Body of pancreas (tissue), 4 donors: ENCODE measurements at regions not wholly inside any gene's neighbourhood (a gene's known extent, or its start where the extent isn't known, plus 50 kb on each side); places are given as distances from the start of the nearest gene placed in this dataset.
A peak's percentile ranks its signal among the peaks of the same experiment; 100 is the strongest.

Source experiments
- ATAC-seq: fragments of 150-250 bp; one replicate; pipeline ENCODE4 v1.9.1; 2016
- DNase-seq, 4 donors: peaks; one replicate each; pipeline ENCODE4 v3.0.0-alpha.2; 2019
- H3K27ac ChIP-seq, 4 donors: fragments of 200-600 bp; sonication (generic); 1 replicate in 3 of 4; 2 replicates in 1 of 4; pipeline versions ENCODE4 v1.5.1 to v1.6.1; 2016 to 2019; ENCODE audit warnings: mild to moderate bottlenecking in 1 of 4, mixed read lengths in 1 of 4, moderate library complexity in 1 of 4
- H3K27me3 ChIP-seq, 2 donors: fragments of 200-600 bp; sonication (generic); one replicate each; pipeline ENCODE4 v1.6.0; 2016; ENCODE audit warnings: mild to moderate bottlenecking in 1 of 2
- H3K36me3 ChIP-seq, 2 donors: fragments of 200-600 bp; sonication (generic); replicated peaks in 1 of 2; 2 replicates each; pipeline ENCODE4 v1.5.1; 2016; ENCODE audit warnings: low read depth in 2 of 2; ENCODE audit not compliant: insufficient read depth in 1 of 2
- H3K4me1 ChIP-seq: fragments of 200-600 bp; sonication (generic); one replicate; pipeline ENCODE4 v1.6.0; 2016
- H3K4me3 ChIP-seq, 2 donors: fragments of 200-600 bp; sonication (generic); 1 replicate in 1 of 2; 2 replicates in 1 of 2; pipeline ENCODE4 v1.5.1; 2016 to 2019
- H3K9me3 ChIP-seq, 3 donors: fragments of 200-600 bp; sonication (generic); 1 replicate in 2 of 3; 2 replicates in 1 of 3; pipeline ENCODE4 v1.5.1; 2016
- POLR2A ChIP-seq, 3 donors: fragments of 450-650 bp; IDR thresholded peaks; one replicate each; pipeline ENCODE4 v1.6.1; 2016; ENCODE audit warnings: antibody characterized with exemption in 3 of 3, mild to moderate bottlenecking in 2 of 3
- WGBS, 2 donors: methylation state at CpG; one replicate each; pipeline ENCODE4 v1.1.5; 2017; 5-methylcytosine and 5-hydroxymethylcytosine counted together
- intact Hi-C: fragments of 100-400 bp; cut with DNase I; formaldehyde crosslinking; loops from one replicate; pipeline ENCODE4 v1.15.1; 2023
- TF ChIP-seq, protein P1 (sequence below), 7 experiments: fragments of 450-650 bp in 4 of 7; fragments of 200-600 bp in 3 of 7; sonication (generic) in 3 of 7; IDR thresholded peaks; one replicate each; pipeline ENCODE4 v1.5.1; 2016 to 2019; ENCODE audit warnings: antibody characterized with exemption in 7 of 7

DNA sequence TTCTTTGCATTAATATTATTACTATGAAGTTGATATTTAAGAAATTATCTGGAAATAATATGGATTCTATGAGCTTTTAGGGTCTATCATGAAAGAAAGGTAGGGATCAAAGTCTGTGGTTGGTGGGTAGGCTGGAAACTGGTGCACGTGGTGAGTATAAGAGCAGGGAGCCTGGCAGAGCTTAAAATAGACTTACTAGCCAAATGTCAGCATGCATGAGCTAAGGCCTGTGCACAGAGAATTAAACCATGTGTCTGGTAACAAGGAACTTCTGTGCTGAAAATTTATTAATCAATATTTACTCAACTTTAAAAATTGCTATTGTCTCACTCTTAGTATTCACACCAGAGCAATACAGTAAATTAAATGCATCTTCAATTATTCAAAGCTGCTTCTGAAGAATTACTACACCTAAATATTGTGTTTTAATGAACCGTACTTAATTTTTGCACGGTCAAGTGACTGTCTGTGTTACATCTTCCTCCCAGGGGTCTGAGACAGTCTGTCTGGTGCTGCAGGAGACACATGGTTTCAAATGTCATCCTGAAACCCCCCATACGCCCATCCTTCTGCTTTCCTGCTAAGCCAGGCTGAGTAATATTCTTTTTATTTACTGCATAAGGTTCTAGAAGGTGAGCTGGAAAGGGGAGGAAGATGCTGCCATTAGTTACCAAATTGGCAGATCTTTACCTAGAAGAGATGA is 161.0 kb upstream of the NLRP1 start:
- intact Hi-C loops = no loop called here
- DNase-seq (no peak), ATAC-seq (no peak)

DNA sequence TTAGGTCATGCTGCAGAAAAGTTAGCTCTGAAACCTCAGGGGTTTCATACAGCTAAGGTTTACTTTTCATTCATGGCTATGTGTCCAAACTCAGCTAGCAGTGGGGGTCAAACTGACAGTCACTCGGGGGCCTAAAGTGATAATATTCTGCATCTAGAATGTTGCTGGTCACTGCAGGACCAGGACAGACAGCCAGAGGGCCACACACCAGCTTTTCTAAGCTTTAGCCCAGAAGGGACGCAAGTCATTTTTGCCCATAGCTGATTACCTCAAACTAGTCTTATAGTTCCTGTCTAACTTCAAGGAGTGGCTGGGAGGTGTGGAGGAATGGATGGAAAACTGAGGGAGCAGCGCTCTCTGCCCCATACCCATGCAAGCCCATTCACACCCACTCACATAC is 163.0 kb upstream of the NLRP1 start:
- Histone ChIP-seq H3K36me3 (no peaks in the 10 kb centered on the region), H3K4me3 (no peak overlapping the region), H3K4me1 (no peaks in the 10 kb centered on the region), H3K9me3 (no peaks in the 10 kb centered on the region), H3K27ac (no peak overlapping the region), H3K27me3 (no peaks in the 10 kb centered on the region)
- ATAC-seq (no peak), DNase-seq (no peak)
- intact Hi-C loops = no loop called here
- TF ChIP-seq, protein P1, sequence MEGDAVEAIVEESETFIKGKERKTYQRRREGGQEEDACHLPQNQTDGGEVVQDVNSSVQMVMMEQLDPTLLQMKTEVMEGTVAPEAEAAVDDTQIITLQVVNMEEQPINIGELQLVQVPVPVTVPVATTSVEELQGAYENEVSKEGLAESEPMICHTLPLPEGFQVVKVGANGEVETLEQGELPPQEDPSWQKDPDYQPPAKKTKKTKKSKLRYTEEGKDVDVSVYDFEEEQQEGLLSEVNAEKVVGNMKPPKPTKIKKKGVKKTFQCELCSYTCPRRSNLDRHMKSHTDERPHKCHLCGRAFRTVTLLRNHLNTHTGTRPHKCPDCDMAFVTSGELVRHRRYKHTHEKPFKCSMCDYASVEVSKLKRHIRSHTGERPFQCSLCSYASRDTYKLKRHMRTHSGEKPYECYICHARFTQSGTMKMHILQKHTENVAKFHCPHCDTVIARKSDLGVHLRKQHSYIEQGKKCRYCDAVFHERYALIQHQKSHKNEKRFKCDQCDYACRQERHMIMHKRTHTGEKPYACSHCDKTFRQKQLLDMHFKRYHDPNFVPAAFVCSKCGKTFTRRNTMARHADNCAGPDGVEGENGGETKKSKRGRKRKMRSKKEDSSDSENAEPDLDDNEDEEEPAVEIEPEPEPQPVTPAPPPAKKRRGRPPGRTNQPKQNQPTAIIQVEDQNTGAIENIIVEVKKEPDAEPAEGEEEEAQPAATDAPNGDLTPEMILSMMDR (IDR thresholded peaks at IDR 0.05) = no peak
- WGBS, 2 donors = 84 to 85% methylated on average over 2 to 3 of the region's 3 CpGs

More for the DNA sequence above, 161.0 kb upstream of the NLRP1 start:
- Histone ChIP-seq H3K27me3 (no peaks in the 10 kb centered on the region), H3K4me1 (no peaks in the 10 kb centered on the region), H3K4me3 (no peak overlapping the region), H3K9me3 (no peaks in the 10 kb centered on the region), H3K36me3 (no peaks in the 10 kb centered on the region), H3K27ac (no peak overlapping the region)
- no peak for TF ChIP-seq POLR2A (IDR thresholded peaks at IDR 0.05)
- TF ChIP-seq, protein P1 (IDR thresholded peaks at IDR 0.05) = no peak
- WGBS, 2 donors = 61 to 65% methylated on average over 4 of the region's 4 CpGs

DNA sequence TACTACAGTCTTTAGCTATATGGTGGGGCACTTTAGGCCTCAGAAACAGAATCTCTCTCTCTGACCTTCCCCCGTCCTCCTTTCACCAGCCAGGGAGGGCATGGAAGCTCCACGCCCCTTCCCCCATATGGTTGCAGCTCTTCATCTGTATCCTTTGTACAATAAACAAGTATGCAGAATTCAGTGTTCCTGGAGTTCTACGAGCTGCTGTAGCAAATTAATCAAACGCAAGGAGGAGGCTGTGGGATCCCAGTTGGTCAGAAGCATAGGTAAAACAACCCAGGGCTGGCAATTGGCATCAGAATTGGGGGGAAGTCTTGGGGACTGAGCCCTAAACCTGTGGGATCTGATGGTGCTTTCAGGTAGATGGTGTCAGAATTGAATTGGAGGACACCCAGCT is 163.7 kb upstream of the NLRP1 start:
- no peak for TF ChIP-seq POLR2A (IDR thresholded peaks at IDR 0.05)
- TF ChIP-seq, protein P1 (IDR thresholded peaks at IDR 0.05) = no peak
- Histone ChIP-seq H3K27me3 (no peaks in the 10 kb centered on the region), H3K4me1 (no peaks in the 10 kb centered on the region), H3K36me3 (no peaks in the 10 kb centered on the region), H3K9me3 (no peaks in the 10 kb centered on the region), H3K27ac (no peak overlapping the region), H3K4me3 (no peak overlapping the region)
- WGBS, 2 donors = 61 to 67% methylated on average over 4 of the region's 4 CpGs
- intact Hi-C loops = no loop called here
- no peak for ATAC-seq
- no peak for DNase-seq

DNA sequence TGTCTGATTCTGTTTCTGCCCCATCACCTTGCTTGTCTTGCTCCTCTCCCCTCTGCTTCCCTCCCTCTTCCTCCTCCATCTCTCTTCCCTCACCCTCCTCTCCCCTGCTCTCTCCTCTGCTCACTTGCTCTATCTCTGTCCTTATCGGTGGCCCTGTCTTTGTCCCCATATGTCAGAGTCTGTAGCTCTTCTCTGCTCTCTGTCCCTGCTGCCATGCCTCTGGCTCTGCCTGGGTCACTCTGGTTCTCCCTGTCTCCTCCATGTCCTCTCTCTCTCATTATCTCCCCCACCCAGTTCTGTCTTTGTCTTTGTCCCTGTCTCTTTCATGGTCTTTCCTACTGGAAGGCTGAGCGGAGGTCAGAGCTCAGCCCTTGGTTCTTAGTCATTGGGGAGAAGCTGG is 169.1 kb upstream of the NLRP1 start:
- no peak overlapping the region for H3K4me3 ChIP-seq
- DNase-seq = no peak
- no peaks in the 10 kb centered on the region for H3K4me1 ChIP-seq
- H3K27ac ChIP-seq = no peak overlapping the region
- no peaks in the 10 kb centered on the region for H3K27me3 ChIP-seq
- 51 to 66% methylated on average over 2 of the region's 2 CpGs for WGBS, 2 donors
- TF ChIP-seq, protein P1 (IDR thresholded peaks at IDR 0.05) = no peak
- TF ChIP-seq POLR2A (IDR thresholded peaks at IDR 0.05) = no peak
- intact Hi-C loops = no loop called here
- H3K36me3 ChIP-seq = no peaks in the 10 kb centered on the region
- no peaks in the 10 kb centered on the region for H3K9me3 ChIP-seq
- no peak for ATAC-seq

DNA sequence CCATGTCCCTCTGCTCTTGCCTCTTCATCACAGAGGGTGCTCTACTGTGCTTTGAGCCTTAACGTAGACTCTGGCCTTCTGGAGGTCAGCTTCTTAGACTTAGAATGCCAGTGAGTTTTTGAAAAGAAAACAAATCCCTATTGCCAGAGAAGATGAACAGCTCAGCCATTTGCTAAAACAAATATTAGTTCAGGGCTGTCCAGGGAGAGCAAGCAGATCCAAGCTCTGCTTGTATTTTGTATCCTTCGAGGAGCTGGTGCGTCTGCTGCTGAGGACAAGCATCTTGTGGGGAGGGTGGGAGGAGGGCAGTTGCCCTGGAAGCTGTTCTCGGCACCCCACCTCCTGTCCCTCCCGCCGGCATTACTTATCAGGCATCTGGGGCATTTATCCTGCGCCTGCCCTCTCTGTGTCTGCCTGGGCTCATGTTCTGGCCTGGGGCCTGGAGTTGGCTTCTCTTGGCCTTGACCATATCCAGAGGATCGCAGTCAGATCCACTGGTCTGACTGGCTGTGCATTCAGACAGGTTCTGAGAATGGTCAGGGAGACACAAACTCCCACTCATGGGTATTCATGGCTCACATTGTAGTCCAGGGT is 173.1 kb upstream of the NLRP1 start:
- 17 to 26% methylated on average over 8 of the region's 8 CpGs for WGBS, 2 donors
- H3K36me3 ChIP-seq = no peaks in the 10 kb centered on the region
- intact Hi-C loops = no loop called here
- no peak overlapping the region for H3K27ac ChIP-seq
- H3K27me3 ChIP-seq = no peaks in the 10 kb centered on the region
- no peak for TF ChIP-seq POLR2A (IDR thresholded peaks at IDR 0.05)
- TF ChIP-seq, protein P1 (IDR thresholded peaks at IDR 0.05) = no peak
- H3K9me3 ChIP-seq = no peaks in the 10 kb centered on the region
- DNase-seq = peak in 1 of 4 donors; percentile 6
- H3K4me3 ChIP-seq = no peak overlapping the region
- ATAC-seq = no peak
- no peaks in the 10 kb centered on the region for H3K4me1 ChIP-seq
